AG09309 (cell line): ENCODE measurements at regions not wholly inside any gene's neighbourhood (a gene's known extent, or its start where the extent isn't known, plus 50 kb on each side); places are given as distances from the start of the nearest gene placed in this dataset.

ENCODE experiments used
- DNase-seq: peaks from one replicate; pipeline ENCODE4 v3.0.0-alpha.2; 2010; ENCODE audit warnings: low read depth
- H3K4me3 ChIP-seq: 2 replicates; pipeline ENCODE4 v1.5.1; 2011; ENCODE audit warnings: mild to moderate bottlenecking, low read depth, low read length, moderate library complexity; ENCODE audit not compliant: control insufficient read depth
- TF ChIP-seq, protein P1 (sequence below): IDR thresholded peaks from 2 replicates; pipeline ENCODE4 v1.5.1; 2011; ENCODE audit warnings: mild to moderate bottlenecking, low read depth, low read length, inconsistent platforms; ENCODE audit not compliant: insufficient read depth, control insufficient read depth; ENCODE audit errors: missing control alignments

DNA sequence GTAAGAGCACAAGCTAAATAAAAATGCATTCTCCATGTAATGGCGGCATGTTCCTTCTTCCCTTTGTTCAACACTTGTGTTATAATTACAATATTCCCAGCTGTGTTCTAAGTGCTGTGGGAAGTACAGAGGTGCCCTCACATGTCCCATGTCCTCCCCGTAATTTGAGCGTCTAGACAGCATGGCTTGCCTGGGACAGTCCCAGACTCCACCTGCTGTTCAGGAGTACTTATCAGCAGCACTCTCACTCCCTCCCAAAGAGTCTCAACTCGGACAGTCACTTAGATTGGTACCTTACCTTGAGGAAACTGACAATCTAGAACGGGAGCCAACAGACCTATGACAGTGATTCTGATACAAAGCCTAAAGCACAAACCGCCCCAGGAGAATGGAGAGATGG is 370.5 kb downstream of the EIPR1 start:
- no peak for DNase-seq
- H3K4me3 ChIP-seq, result no peak overlapping the region
- TF ChIP-seq, protein P1, sequence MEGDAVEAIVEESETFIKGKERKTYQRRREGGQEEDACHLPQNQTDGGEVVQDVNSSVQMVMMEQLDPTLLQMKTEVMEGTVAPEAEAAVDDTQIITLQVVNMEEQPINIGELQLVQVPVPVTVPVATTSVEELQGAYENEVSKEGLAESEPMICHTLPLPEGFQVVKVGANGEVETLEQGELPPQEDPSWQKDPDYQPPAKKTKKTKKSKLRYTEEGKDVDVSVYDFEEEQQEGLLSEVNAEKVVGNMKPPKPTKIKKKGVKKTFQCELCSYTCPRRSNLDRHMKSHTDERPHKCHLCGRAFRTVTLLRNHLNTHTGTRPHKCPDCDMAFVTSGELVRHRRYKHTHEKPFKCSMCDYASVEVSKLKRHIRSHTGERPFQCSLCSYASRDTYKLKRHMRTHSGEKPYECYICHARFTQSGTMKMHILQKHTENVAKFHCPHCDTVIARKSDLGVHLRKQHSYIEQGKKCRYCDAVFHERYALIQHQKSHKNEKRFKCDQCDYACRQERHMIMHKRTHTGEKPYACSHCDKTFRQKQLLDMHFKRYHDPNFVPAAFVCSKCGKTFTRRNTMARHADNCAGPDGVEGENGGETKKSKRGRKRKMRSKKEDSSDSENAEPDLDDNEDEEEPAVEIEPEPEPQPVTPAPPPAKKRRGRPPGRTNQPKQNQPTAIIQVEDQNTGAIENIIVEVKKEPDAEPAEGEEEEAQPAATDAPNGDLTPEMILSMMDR, result no peak

DNA sequence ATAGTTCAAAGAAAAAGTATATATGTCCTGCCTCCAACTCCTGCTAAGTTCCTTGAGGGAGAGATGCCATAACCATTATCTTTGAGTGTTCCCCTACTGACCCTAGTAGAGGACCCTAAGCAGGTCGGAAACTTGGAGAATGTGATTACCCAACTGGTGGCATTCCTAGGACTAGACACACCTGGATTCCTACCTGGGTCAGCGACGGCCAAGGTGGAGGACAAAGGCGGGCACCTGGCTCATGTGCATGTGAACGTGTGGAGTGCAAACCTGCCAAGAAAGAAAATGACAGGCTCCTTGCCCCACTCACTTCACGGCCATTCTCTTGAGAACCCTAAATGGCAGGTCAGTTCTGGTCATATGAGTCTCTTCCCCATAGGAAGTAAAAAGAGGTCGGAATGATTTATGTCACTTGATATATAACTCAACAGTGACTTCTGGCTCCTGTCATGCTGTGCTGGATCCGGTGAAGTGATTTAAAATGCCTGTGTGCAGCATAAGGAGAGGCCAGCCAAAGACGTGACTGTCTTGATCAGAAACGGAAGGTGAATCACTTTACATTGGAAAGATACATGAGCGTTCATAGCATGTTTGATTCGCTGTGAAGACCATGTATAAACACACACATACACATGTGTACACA is 371.6 kb downstream of the EIPR1 start:
- no peak overlapping the region for H3K4me3 ChIP-seq
- TF ChIP-seq, protein P1, result no peak
- DNase-seq, result no peak

DNA sequence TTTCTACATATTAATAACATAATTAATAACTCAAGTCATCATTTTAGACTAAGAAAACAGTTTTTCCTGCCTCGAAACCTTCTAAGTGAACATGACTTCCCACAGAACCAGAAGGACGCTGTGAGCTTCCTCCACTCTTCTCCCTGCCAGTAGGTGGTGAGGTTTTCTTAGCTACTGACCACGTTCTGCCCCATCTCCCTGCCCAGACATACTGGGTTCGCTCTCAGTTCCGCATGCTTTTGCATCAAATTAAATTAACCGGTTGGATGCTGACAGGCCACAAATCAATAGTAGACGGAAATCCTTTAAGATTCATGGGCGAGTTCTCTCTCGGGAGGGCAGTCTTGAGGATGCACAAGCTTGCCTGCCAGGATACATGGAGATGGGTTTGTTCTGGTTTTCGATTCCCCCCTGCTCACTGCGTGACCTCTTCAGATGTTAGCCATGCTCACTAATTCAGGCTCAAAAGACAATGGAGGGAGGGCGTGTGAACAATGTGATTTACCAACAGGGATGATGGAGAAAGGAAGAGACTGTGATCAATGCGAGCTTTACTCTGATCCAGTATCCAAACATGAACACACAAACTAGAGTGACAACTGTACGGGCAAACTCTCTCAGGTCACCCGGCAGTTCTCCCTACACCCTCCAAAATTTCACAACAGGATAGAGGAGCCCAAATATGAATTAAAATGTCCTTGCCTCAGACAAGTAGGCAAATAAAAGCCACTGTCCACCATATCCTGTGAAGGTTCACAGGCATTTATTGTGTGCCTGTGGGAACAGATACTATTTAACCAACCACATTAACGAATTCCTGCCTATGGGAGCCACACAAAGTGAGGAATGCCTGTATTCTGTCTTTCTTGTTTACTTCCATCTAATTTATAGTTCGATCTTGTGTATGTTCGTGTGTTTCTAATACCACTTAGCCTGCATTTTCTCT is 375.7 kb downstream of the EIPR1 start:
- no peak overlapping the region for H3K4me3 ChIP-seq
- TF ChIP-seq, protein P1, result peak; percentile 31
- no peak for DNase-seq

DNA sequence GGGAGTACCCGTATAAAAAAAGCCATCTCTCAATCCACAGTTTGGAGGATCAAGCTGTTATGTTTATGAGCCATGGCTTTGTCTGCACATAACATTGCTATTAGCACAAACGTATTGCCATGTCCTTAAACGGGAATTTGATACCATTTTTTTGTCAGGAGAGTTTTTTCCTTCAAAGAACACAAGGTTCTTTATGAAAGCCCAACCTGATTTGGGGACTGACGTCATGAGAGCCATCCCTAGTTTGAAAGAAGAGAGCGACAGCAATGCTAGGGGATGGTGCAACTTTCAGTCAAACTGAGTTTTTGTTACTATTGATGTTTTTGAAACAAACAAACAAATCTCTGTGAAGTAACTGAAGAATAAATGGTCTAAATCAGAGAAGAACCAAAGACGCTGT is 376.6 kb downstream of the EIPR1 start:
- DNase-seq, result no peak
- H3K4me3 ChIP-seq, result no peak overlapping the region
- TF ChIP-seq, protein P1, result no peak

DNA sequence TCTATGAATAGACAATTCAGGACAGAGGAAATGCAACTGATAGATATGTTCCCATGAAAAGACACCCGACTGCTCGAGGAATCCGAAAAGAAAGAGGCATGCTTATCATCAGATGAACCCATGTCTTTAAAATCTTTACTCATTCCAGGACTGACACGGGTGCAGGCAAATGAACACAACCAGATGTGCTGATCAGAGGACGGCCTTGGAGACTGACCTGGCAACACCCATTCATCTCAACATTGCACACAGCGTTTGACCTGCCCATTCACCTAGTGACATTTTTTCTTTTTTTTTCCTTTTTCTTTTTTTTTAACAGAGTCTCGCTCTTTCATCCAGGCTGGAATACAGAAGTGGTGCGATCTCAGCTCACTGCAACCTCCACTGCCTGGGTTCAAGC is 377.5 kb downstream of the EIPR1 start:
- TF ChIP-seq, protein P1, result no peak
- H3K4me3 ChIP-seq, result no peak overlapping the region
- DNase-seq, result no peak

DNA sequence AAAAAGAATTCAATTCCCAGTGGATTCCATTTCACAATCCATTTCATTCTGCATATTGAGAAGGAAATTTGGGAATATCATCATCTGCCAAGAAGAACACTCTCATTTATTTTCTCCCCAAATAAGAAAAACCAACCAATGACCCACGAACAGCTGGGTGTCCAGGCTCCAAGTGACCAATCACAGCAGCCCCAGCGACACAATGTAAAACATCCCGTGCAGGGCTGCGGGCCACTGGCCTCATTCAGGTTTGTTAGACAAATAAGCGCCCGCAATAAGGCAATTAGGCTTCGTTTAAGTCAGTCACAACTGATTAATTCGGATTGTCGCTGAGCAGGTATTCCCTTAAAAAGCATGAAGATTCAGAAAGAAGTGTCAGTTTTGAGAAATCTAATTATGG is 378.6 kb downstream of the EIPR1 start:
- no peak overlapping the region for H3K4me3 ChIP-seq
- DNase-seq, result no peak
- TF ChIP-seq, protein P1, result no peak
